C4-2B (cell line): ENCODE measurements at regions not wholly inside any gene's neighbourhood (a gene's known extent, or its start where the extent isn't known, plus 50 kb on each side); places are given as distances from the start of the nearest gene placed in this dataset.

Experiments
- CTCF ChIP-seq: fragments of 450-650 bp; conservative IDR thresholded peaks from 2 replicates; pipeline ENCODE4 v1.5.1; 2017; ENCODE audit warnings: mild to moderate bottlenecking
- ZFX ChIP-seq: fragments of 450-650 bp; IDR thresholded peaks from 2 replicates; pipeline ENCODE4 v1.6.1; 2017

GRCh38 chr14:81993432-81993831, 459.8 kb upstream of the SEL1L start:
- TF ChIP-seq CTCF (no peak), ZFX (no peak)
